ENCODE measurements at regions not wholly inside any gene's neighbourhood (a gene's known extent, or its start where the extent isn't known, plus 50 kb on each side); places are given as distances from the start of the nearest gene placed in this dataset.

- no peak for TF ChIP-seq CTCF (IDR thresholded peaks at IDR 0.05)
- TF ChIP-seq POLR2A (IDR thresholded peaks at IDR 0.05), result no peak
Measured at GRCh38 chr1:30538993-30539867, 184.2 kb downstream of the MATN1 start.

Measured in ovary (tissue), 3 donors.